ENCODE measurements at regions not wholly inside any gene's neighbourhood (a gene's known extent, or its start where the extent isn't known, plus 50 kb on each side); places are given as distances from the start of the nearest gene placed in this dataset.
A peak's percentile ranks its signal among the peaks of the same experiment; 100 is the strongest.

DNA sequence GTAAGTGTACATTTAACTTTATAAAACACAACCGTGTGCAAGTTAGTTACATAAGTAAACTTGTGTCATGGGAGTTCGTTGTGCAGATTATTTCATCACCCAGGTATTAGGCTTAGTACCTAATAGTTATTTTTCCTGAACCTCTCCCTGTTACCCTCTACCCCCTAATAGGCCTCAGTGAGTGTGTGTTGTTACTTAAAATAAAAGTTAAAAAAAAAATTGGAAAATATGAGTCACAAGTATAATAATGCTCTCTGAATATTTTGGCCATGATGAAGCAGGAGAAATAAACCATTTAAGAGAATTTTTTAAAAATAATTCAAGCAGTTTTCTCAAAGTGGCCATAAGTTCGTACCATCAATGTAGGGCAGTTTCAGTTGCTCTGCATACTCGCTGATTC is 105.1 kb upstream of the GRID2 start:
- Histone ChIP-seq H3K4me2 (no peak overlapping the region; the same call in 1 of the 2 replicates), H3K27ac (ENCODE audit: low read depth in 2 of 2, low read length in 1 of 2) (peak overlapping the region in 1 of 2 experiments; percentile 68; a peak in 2 of 4 replicates), H3K4me1 (ENCODE audit: control insufficient read depth in 1 of 2, insufficient read depth in 2 of 2, low read depth in 1 of 2, low read length in 1 of 2) (peaks cover 0 to 8% of the 10 kb centered on the region in 2 experiments; a peak in 1 of 4 replicates), H3K36me3 (replicated peaks in 1 of 2; ENCODE audit: control insufficient read depth in 1 of 2, insufficient read depth in 2 of 2, low read length in 1 of 2) (no peaks in the 10 kb centered on the region), H3K9me3 (no peaks in the 10 kb centered on the region), H3K9ac (no peak overlapping the region; the same call in 1 of the 2 replicates), H3K27me3 (ENCODE audit: insufficient read depth) (no peaks in the 10 kb centered on the region), H3K4me3 (ENCODE audit: low read depth in 2 of 2, low read length in 1 of 2) (no peak overlapping the region), H2AFZ (ENCODE audit: low read depth) (peak overlapping the region; percentile 79), H4K20me1 (ENCODE audit: insufficient read depth) (no peaks in the 10 kb centered on the region), H3K9me2 (no peaks in the 10 kb centered on the region), H3K79me2 (ENCODE audit: insufficient read depth) (no peaks in the 10 kb centered on the region), H3F3A (replicated peaks; ENCODE audit: insufficient read depth) (peaks cover 9% of the 10 kb centered on the region)
- POLR2A ChIA-PET = no interaction called here
- 50% methylated on average over 4 of the region's 4 CpGs for WGBS (ENCODE audit: low lambda C conversion rate)
- CTCF ChIA-PET = interaction anchor here (0.6 kb wide), 1 partner anchor 778 kb away, joined by 3 read pairs; no protein-coding TSS in a partner anchor
- TF ChIP-seq ELF1 (IDR thresholded peaks at IDR 0.05) (no peak), FOSL2 (IDR thresholded peaks at IDR 0.05; ENCODE audit: borderline replicate concordance, low read depth) (peak; percentile 46; the same call in 1 of the 2 replicates), PBX3 (IDR thresholded peaks at IDR 0.05) (no peak), MXI1 (IDR thresholded peaks at IDR 0.05; ENCODE audit: low read depth, low read length) (no peak), TCF12 (IDR thresholded peaks at IDR 0.05) (peak; percentile 39; the same call in 1 of the 2 replicates), MEF2A (IDR thresholded peaks at IDR 0.05; ENCODE audit: borderline replicate concordance, low read depth) (peak; percentile 80; the same call in 1 of the 2 replicates), JUND (IDR thresholded peaks at IDR 0.05) (peak; percentile 63), EP300 (IDR thresholded peaks at IDR 0.05; ENCODE audit: borderline replicate concordance in 1 of 2, low read depth in 1 of 2, low read length in 1 of 2) (peak in 1 of 2 experiments; percentile 32; a peak in 1 of 4 replicates), CHD2 (IDR thresholded peaks at IDR 0.05; ENCODE audit: low read length, partially characterized antibody) (no peak)
- TF ChIP-seq, protein P1, sequence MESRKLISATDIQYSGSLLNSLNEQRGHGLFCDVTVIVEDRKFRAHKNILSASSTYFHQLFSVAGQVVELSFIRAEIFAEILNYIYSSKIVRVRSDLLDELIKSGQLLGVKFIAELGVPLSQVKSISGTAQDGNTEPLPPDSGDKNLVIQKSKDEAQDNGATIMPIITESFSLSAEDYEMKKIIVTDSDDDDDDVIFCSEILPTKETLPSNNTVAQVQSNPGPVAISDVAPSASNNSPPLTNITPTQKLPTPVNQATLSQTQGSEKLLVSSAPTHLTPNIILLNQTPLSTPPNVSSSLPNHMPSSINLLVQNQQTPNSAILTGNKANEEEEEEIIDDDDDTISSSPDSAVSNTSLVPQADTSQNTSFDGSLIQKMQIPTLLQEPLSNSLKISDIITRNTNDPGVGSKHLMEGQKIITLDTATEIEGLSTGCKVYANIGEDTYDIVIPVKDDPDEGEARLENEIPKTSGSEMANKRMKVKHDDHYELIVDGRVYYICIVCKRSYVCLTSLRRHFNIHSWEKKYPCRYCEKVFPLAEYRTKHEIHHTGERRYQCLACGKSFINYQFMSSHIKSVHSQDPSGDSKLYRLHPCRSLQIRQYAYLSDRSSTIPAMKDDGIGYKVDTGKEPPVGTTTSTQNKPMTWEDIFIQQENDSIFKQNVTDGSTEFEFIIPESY (IDR thresholded peaks at IDR 0.05; ENCODE audit: borderline replicate concordance, low read depth) = no peak
- TF ChIP-seq, protein P2, sequence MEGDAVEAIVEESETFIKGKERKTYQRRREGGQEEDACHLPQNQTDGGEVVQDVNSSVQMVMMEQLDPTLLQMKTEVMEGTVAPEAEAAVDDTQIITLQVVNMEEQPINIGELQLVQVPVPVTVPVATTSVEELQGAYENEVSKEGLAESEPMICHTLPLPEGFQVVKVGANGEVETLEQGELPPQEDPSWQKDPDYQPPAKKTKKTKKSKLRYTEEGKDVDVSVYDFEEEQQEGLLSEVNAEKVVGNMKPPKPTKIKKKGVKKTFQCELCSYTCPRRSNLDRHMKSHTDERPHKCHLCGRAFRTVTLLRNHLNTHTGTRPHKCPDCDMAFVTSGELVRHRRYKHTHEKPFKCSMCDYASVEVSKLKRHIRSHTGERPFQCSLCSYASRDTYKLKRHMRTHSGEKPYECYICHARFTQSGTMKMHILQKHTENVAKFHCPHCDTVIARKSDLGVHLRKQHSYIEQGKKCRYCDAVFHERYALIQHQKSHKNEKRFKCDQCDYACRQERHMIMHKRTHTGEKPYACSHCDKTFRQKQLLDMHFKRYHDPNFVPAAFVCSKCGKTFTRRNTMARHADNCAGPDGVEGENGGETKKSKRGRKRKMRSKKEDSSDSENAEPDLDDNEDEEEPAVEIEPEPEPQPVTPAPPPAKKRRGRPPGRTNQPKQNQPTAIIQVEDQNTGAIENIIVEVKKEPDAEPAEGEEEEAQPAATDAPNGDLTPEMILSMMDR (IDR thresholded peaks at IDR 0.05) = no peak
- DNase-seq = no peak

GRCh38 chr4:92199135-92199534 is 104.6 kb upstream of the GRID2 start:
- H3K4me3 ChIP-seq (ENCODE audit: low read depth in 2 of 2, low read length in 1 of 2) = no peak overlapping the region
- H3F3A ChIP-seq (replicated peaks; ENCODE audit: insufficient read depth) = peaks cover 9% of the 10 kb centered on the region
- H3K9ac ChIP-seq = no peak overlapping the region; the same call in 1 of the 2 replicates
- no peaks in the 10 kb centered on the region for H3K27me3 ChIP-seq (ENCODE audit: insufficient read depth)
- no peaks in the 10 kb centered on the region for H3K9me3 ChIP-seq
- DNase-seq = no peak
- H3K36me3 ChIP-seq (replicated peaks in 1 of 2; ENCODE audit: control insufficient read depth in 1 of 2, insufficient read depth in 2 of 2, low read length in 1 of 2) = no peaks in the 10 kb centered on the region
- H3K27ac ChIP-seq (ENCODE audit: low read depth in 2 of 2, low read length in 1 of 2) = peak overlapping the region in 1 of 2 experiments; percentile 68; a peak in 2 of 4 replicates
- no peaks in the 10 kb centered on the region for H3K79me2 ChIP-seq (ENCODE audit: insufficient read depth)
- 84% methylated on average over 2 of the region's 2 CpGs for WGBS (ENCODE audit: low lambda C conversion rate)
- ChIA-PET POLR2A (no interaction called here), CTCF (no interaction called here)
- peaks cover 0 to 8% of the 10 kb centered on the region in 2 experiments; a peak in 1 of 4 replicates for H3K4me1 ChIP-seq (ENCODE audit: control insufficient read depth in 1 of 2, insufficient read depth in 2 of 2, low read depth in 1 of 2, low read length in 1 of 2)
- no peaks in the 10 kb centered on the region for H4K20me1 ChIP-seq (ENCODE audit: insufficient read depth)
- H2AFZ ChIP-seq (ENCODE audit: low read depth) = peak overlapping the region; percentile 79
- no peak overlapping the region; the same call in 1 of the 2 replicates for H3K4me2 ChIP-seq
- no peaks in the 10 kb centered on the region for H3K9me2 ChIP-seq
- no peak for TF ChIP-seq RFX5 (IDR thresholded peaks at IDR 0.05; ENCODE audit: low read length)
- no peak for TF ChIP-seq RCOR1 (IDR thresholded peaks at IDR 0.05; ENCODE audit: low read length)
- no peak for TF ChIP-seq MAX (IDR thresholded peaks at IDR 0.05; ENCODE audit: low read depth)
- TF ChIP-seq MEF2A (IDR thresholded peaks at IDR 0.05; ENCODE audit: borderline replicate concordance, low read depth) = no peak
- TF ChIP-seq, protein P2 (IDR thresholded peaks at IDR 0.05) = no peak
- TF ChIP-seq USF1 (IDR thresholded peaks at IDR 0.05; ENCODE audit: borderline replicate concordance, low read depth) = no peak
- no peak for TF ChIP-seq EP300 (IDR thresholded peaks at IDR 0.05; ENCODE audit: borderline replicate concordance in 1 of 2, low read depth in 1 of 2, low read length in 1 of 2)
- no peak for TF ChIP-seq CHD2 (IDR thresholded peaks at IDR 0.05; ENCODE audit: low read length, partially characterized antibody)
- no peak for TF ChIP-seq PBX3 (IDR thresholded peaks at IDR 0.05)
- no peak for TF ChIP-seq POLR2AphosphoS5 (IDR thresholded peaks at IDR 0.05; ENCODE audit: low read depth, low read length)

Data from SK-N-SH (cell line).